Kidney (tissue), 13 donors: ENCODE measurements at regions not wholly inside any gene's neighbourhood (a gene's known extent, or its start where the extent isn't known, plus 50 kb on each side); places are given as distances from the start of the nearest gene placed in this dataset.
"Not testable (repeated sequence)": the region's sequence is repeated elsewhere in the genome, so short reads cannot be mapped to it uniquely, and the experiment has no call there.

ENCODE experiments used
- DNase-seq, 5 donors: peaks; one replicate each; pipeline ENCODE4 v3.0.0-alpha.2; 2013 to 2020
- FAIRE-seq: peaks from 2 replicates; lab custom pipeline; 2012; peaks lifted over from hg19 to GRCh38; lab: Jason Lieb, UNC
- H3K27ac ChIP-seq, 2 donors: one replicate each; pipeline ENCODE4 v1.7.0; 2013; ENCODE audit warnings: low read depth in 2 of 2, low read length in 2 of 2, inconsistent platforms in 1 of 2
- H3K27me3 ChIP-seq: one replicate; pipeline ENCODE4 v1.7.1; 2013; ENCODE audit warnings: low read length, inconsistent platforms; ENCODE audit not compliant: control insufficient read depth, insufficient read depth
- H3K36me3 ChIP-seq, 3 donors: one replicate each; pipeline versions ENCODE4 v1.7.0 to v1.7.1; 2013; ENCODE audit warnings: low read length in 3 of 3, control low read depth in 1 of 3, inconsistent platforms in 1 of 3; ENCODE audit not compliant: insufficient read depth in 3 of 3, control insufficient read depth in 2 of 3
- H3K4me1 ChIP-seq, 3 donors: one replicate each; pipeline versions ENCODE4 v1.7.0 to v1.7.1; 2013; ENCODE audit warnings: low read length in 3 of 3, inconsistent platforms in 1 of 3, low read depth in 1 of 3; ENCODE audit not compliant: control insufficient read depth in 2 of 3, insufficient read depth in 2 of 3
- H3K4me3 ChIP-seq, 3 donors: one replicate each; pipeline versions ENCODE4 v1.7.0 to v1.8.1; 2013; ENCODE audit warnings: low read length in 3 of 3, control low read depth in 1 of 3, inconsistent platforms in 1 of 3
- H3K9ac ChIP-seq, 3 donors: one replicate each; pipeline versions ENCODE4 v1.7.0 to v1.7.1; 2013; ENCODE audit warnings: low read length in 3 of 3, control low read depth in 1 of 3, inconsistent platforms in 1 of 3
- H3K9me3 ChIP-seq, 3 donors: one replicate each; pipeline versions ENCODE4 v1.7.0 to v1.7.1; 2013; ENCODE audit warnings: low read length in 3 of 3, control low read depth in 1 of 3, inconsistent platforms in 1 of 3; ENCODE audit not compliant: control insufficient read depth in 2 of 3, insufficient read depth in 1 of 3
- intact Hi-C: fragments of 100-400 bp; cut with DNase I; formaldehyde crosslinking; loops from one replicate; pipeline ENCODE4 v1.11.1; 2022
- TF ChIP-seq, protein P1 (sequence below): IDR thresholded peaks from 3 replicates; pipeline ENCODE4 v1.5.1; 2012; ENCODE audit warnings: mild to moderate bottlenecking, moderate library complexity, borderline replicate concordance; ENCODE audit not compliant: insufficient read depth; ENCODE audit errors: extremely low read depth
- donor health status: control.
- donor health status: control.
- donor health status: control.
- donor health status: control.
- donor health status: control.
- donor health status: DM: yes; HTN: yes; CAD: no.
- donor health status: Normal renal cell carcinoma (clear cell type).

DNA sequence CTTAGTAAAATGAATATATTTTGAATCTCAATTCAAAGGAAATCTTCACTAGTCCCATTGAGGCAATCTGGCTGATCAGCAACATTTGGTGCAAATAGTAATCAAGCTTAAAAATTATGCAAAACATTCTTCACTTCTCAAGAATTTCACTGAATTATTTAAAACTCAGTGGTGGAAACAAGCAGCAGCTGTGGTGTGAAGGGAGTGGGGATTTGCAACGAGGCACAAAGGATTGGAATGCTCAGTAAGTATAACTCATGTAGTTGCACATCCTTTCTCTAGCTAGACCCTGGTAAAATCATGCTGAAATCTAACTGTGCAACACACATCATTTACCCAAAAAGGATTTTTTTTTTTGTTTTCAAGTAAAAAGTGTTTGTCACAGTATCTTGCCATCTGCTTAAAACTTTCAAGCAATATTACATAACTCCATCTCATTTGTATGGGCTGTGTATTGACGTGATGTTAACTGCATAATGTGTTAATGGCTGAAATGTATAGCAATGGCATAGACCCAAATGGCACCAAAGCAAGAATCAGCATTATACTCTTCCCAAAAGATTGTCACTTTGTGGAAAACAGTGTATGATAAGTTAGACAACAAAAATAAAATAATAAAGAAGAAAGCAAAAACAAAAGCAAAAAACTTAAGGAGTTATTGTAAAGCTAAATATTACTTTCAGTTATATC, 816.6 kb downstream of the EPHA3 start:
- Histone ChIP-seq H3K9me3 (no peaks in the 10 kb centered on the region), H3K9ac (no peak overlapping the region), H3K4me1 (no peaks in the 10 kb centered on the region), H3K36me3 (no peaks in the 10 kb centered on the region), H3K27me3 (no peaks in the 10 kb centered on the region), H3K27ac (no peak overlapping the region), H3K4me3 (no peak overlapping the region)
- intact Hi-C loops: no loop called here
- no peak for DNase-seq
- FAIRE-seq: no peak
- TF ChIP-seq, protein P1, sequence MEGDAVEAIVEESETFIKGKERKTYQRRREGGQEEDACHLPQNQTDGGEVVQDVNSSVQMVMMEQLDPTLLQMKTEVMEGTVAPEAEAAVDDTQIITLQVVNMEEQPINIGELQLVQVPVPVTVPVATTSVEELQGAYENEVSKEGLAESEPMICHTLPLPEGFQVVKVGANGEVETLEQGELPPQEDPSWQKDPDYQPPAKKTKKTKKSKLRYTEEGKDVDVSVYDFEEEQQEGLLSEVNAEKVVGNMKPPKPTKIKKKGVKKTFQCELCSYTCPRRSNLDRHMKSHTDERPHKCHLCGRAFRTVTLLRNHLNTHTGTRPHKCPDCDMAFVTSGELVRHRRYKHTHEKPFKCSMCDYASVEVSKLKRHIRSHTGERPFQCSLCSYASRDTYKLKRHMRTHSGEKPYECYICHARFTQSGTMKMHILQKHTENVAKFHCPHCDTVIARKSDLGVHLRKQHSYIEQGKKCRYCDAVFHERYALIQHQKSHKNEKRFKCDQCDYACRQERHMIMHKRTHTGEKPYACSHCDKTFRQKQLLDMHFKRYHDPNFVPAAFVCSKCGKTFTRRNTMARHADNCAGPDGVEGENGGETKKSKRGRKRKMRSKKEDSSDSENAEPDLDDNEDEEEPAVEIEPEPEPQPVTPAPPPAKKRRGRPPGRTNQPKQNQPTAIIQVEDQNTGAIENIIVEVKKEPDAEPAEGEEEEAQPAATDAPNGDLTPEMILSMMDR: no peak

DNA sequence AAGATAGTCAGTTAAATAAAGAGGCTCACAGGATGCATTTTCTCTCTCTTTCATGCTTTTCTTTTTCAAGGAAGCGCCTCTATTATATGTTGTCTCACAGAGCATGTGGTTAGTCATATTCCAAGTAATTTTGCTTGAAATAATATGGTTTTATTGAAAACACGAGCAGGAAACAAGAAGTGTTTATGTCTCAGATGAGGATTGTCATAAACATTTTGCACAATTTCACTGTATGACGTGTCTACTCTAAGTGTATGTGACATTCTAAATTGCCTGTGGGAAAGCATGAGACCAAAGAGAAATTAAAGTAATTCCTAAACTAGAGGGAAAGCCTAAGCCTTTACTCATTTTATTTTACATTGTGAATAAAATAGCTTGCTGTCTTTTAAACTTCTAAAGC, 818.6 kb downstream of the EPHA3 start:
- TF ChIP-seq, protein P1: no peak
- DNase-seq (no peak), FAIRE-seq (no peak)

DNA sequence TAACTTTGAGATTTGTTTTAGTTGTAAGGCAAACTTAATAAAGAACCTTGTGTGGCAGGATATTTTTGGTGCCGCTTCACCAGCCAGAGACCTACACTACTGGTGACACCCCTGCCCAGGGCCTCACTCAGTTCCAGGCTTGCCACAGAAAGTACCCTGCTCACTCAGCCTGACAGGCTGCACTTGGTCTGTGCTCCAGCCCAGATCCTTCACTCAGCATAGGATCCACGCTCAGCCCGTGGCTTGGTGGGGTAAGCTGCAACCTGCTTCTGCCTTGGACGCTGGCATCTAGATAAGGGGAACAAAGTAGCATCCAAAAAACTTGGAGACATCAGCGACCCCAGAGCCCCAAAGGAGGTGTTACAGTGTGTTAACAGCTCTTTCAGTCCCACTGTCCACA, 825.5 kb downstream of the EPHA3 start:
- no peak for DNase-seq
- Histone ChIP-seq H3K4me1 (no peaks in the 10 kb centered on the region), H3K9me3 (no peaks in the 10 kb centered on the region), H3K9ac (no peak overlapping the region), H3K4me3 (no peak overlapping the region), H3K36me3 (no peaks in the 10 kb centered on the region), H3K27ac (no peak overlapping the region), H3K27me3 (no peaks in the 10 kb centered on the region)
- TF ChIP-seq, protein P1: no peak
- intact Hi-C loops: no loop called here
- FAIRE-seq: no peak

More for the DNA sequence above, 818.6 kb downstream of the EPHA3 start:
- Histone ChIP-seq H3K4me1 (no peaks in the 10 kb centered on the region), H3K27me3 (no peaks in the 10 kb centered on the region), H3K9ac (no peak overlapping the region), H3K36me3 (no peaks in the 10 kb centered on the region), H3K27ac (no peak overlapping the region), H3K9me3 (no peaks in the 10 kb centered on the region), H3K4me3 (no peak overlapping the region)
- intact Hi-C loops: no loop called here

DNA sequence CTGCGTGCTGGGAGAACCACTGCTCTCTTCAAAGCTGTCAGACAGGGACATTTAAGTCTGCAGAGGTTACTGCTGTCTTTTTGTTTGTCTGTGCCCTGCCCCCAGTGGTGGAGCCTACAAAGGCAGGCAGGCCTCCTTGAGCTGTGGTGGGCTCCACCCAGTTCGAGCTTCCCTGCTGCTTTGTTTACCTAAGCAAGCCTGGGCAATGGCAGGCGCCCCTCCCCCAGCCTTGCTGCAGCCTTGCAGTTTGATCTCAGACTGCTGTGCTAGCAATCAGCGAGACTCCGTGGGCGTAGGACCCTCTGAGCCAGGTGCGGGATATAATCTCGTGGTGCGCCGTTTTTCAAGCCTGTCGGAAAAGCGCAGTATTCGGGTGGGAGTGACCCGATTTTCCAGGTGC, 837.0 kb downstream of the EPHA3 start:
- FAIRE-seq, DNase-seq, H3K4me3 ChIP-seq, H3K27ac ChIP-seq, H3K36me3 ChIP-seq, intact Hi-C loops, H3K27me3 ChIP-seq, H3K9ac ChIP-seq, H3K4me1 ChIP-seq, H3K9me3 ChIP-seq: not testable (repeated sequence)
